ENCODE measurements at regions not wholly inside any gene's neighbourhood (a gene's known extent, or its start where the extent isn't known, plus 50 kb on each side); places are given as distances from the start of the nearest gene placed in this dataset.
"Not testable (repeated sequence)": the region's sequence is repeated elsewhere in the genome, so short reads cannot be mapped to it uniquely, and the experiment has no call there.

DNA sequence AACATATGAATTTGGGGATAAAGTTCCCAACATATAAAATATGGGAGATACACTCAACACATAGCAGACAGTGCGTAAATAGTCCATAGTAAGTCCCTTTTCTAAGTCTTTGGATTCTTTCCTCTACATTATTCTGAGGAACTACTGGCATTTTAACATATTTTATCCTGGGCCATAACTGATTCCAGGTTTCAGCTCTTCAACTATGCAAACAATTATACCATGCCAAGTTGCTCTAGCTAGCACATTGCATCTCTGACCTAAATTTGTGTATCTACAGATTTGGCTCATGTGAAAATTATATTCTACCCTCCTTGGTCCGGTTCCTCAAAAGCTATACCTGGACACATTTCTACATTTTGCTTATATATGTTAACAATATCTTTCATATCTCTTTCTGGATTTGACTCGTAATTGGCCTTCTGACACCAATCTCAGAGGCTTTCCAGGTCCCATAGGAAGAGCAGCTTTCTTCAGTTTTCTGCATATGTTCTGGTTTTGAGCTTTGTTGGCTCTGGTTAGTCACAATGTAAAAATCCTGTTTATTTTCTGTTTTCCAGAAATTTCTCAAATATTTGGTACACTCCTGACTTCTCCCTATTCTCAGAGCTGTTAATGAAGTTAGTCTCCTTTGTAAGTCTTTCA, 305.4 kb downstream of the BMP4 start:
- DNase-seq = no peak

DNA sequence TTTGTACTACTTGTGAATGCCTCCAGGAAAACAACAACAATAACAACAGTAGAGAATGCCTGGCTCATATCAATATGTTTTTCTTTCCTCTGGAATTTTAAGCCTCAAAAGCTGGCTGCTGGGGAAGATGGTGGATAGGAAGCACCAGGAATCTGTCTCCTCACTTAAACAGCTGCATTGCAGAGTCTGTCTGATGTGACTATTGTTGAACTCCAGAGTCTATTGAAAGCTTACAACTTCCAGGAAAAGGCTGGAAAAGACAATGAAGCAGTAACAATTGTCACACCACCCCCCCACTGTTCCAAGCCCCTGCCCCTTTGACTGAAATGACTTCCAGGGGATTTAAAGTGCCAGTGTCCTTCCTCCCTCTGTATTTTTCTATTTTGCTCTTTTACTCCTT, 309.7 kb downstream of the BMP4 start:
- no peak for DNase-seq

DNA sequence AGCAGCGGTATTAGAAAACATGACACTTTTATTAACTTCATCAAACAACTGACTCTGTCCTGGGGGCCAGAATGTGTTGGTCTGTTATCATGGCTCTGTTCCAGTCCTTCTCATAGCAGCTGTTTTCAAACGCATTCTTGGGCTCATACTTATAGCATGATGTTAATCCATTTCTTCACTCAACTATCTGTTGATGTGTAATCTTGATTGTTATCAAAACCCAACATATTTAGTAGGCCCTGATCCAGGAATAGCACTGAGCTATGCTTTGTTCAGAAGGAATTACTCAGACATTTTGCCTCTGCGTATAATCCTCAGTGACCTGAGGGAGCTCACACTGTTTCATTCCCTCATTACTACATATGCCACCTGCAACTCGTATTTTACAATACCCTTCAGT, 315.9 kb downstream of the BMP4 start:
- DNase-seq = no peak

DNA sequence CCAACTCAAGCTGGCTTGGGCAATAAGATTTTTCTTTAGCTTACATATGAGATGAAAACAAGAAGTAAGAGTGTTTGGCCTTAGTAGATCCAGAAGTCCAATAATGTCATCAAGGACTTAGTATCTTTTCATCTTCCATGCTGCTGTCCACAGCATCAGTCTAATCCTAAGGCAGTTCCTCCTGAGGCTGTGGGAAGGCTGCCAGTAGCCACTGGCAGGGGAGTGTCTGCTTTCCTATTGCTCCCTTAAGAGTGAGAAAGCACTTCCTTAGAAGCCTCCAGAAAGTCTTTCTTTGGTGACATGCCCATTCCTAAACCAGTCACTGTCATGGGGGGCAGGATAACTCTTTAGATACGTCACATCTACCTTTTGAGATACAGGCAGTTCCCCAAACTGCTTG, 317.7 kb downstream of the BMP4 start:
- no peak for DNase-seq

DNA sequence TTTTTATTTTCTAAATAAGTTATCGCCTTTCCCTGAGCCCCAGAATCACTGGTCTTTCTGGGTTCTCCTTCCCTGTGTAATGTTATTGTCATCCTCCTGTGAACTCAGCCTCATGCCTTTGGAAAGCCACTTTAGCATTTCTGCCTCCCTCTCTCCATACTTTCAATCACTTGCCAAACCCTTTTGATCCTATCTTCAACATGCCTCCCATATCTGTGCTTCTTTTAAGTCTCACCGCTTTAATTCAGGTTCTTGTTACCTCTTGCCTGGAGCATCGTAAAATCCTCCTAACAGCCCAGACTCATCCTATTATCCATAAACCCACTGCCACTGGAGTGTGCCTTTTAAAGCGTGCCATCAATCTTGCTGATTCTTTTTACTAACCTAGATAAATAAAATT, 321.8 kb downstream of the BMP4 start:
- no peak for DNase-seq

DNA sequence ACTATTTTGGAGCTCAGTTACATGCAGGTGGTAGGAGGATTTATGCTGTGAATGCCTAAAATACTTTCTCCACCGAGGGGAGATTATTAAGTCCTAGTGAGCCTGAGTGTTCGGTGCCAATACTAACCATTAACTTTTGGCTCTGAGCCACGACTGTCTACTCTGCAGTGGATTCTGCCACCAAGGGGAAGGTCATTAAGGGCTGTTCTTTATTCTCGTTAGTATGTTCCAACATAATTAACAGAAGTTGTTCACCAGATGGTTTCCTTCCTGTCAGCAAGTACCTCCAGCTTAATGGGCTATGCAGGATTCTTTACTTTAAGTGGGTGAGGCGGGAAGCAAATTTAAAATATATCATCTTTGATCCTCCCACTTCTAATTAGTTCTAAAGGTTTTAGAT, 326.3 kb downstream of the BMP4 start:
- no peak for DNase-seq

DNA sequence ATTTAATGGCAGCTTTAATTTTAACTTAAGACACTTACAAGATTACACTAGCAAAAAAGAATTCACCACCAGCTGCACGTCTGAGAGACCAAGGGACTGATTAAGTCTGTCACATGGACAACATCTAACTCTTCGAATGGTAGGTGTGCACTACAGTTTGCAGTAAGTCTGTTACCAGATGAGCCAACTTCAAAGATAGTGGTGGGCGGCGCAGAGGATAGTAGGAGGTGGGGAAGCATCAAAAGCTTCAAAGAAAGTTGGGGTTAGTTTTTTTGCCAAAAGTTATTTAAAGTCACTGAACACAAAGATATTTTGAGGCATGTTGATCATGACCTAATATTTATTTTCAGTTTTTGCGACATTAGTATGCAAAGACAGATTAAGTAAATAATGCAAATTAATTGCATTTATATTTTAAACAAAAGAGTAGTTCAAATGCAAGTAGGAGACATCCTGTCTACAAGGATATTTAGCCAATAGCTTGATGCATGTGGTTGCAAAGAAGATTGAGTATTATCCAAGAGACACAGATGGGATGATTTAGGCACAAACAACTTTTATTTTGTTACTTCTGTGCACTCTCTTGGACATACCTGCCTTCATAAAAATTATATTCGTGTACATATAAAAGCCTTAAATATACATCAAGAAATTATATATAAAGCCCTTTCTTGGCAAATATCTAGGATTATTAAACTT, 327.7 kb downstream of the BMP4 start:
- DNase-seq = no peak

DNA sequence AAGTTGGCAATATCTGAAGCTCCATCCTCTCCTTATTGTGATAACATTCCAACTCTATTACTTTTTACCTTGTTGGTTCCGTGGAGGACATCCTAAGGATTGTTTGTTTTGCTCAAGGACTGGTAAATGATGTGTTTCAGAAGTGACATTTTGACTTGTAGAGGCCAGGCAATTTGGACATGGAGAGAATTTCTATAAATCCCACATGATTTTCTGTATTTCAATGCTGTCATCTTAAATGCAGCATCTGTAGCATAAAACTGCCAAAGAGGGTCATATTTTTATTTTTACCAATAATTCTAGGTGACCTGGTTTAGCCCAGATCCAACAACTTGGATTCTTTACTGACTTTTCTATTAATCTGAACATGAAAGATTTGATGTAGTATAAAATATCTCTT, 328.4 kb downstream of the BMP4 start:
- DNase-seq = no peak

DNA sequence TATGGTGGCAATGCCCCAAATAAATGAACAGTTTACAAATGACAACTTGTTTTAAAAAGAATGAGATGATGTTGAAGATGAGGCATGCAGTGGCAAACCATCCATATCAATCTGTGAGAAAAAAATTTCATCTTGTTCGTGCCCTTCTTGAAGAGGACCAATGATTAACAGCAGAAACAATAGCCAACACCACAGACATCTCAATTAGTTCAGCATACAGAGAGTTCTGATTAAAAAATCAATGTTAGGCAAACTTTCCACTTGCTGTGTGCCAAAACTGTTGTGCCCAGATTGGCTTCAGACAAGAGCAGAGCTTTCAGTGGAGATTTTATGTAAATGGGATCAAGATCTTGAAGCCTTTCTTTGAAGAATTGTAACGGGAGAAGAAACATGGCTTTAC, 329.9 kb downstream of the BMP4 start:
- no peak for DNase-seq

DNA sequence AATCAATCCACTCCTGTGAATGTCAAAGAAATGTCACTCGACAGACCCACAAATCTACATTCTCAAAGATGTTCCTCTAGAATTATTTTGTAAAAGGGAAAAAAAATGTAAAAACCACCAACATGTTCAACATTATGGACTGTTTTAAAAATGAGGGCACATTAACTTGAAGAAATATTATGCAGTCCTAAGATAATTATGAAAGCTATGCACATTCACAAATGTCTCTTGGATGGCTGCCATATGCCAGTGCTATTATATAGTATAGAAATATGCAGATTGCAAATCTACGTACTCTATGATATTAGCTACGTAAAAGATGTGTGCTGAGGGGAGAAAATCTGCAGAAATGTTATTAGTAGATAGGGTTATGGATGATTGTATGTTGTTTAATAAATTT, 334.2 kb downstream of the BMP4 start:
- no peak for DNase-seq

DNA sequence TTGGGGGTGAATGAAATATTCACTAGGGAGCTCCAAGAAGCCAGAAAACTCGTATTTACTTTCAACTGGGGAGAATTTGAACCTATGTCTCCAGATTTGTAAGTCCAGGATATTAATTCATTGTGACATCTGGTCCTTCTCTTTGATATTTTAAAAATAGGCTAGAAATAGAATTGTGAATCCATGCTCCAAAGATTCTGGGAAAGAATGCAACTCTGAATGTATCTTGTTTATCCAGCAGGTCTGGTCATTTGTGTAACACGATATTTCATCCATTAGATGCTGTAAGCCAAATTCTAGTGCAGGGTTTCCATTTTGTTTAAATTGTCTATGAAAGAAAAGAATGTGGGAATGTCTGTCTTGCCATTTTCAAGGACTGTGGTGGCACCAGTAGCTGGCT, 334.7 kb downstream of the BMP4 start:
- no peak for DNase-seq

DNA sequence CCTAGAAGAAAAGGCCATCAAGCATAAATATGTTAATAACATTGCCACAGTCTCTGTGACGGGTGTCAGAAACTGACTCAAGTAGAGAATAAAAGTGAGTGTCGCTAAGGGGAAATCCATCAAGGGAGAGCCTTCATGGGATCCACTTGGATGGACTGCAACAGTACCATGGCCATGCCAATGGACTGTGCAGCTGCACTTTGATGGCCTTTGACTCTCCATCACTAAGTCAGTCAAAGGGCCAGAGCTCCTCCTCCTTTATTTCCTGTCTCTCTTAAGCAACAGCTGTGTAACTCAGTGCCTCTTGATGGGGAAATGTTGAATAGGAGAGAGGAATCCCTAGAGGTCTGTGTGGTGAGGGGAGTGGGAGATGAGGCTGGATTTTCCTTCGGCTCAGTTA, 335.2 kb downstream of the BMP4 start:
- no peak for DNase-seq

DNA sequence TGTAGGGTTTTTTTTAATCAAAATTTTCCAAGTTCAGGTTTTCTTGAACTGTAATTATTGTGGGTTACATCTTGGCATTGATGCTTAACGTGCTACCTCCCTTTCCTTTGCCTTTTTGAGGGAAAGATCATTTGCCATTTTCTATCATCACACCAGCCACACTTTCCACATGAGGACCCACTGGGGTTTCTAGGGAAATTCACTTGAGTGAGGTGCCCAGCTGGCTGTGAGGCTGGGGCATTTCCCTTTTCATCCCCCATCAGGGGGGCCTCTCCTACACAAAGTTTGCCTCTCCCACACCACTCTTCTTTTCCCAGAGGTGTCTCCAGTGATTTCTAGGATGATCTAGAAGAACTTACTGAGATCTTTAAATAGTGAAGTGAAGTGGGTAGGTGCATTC, 335.7 kb downstream of the BMP4 start:
- DNase-seq = no peak

DNA sequence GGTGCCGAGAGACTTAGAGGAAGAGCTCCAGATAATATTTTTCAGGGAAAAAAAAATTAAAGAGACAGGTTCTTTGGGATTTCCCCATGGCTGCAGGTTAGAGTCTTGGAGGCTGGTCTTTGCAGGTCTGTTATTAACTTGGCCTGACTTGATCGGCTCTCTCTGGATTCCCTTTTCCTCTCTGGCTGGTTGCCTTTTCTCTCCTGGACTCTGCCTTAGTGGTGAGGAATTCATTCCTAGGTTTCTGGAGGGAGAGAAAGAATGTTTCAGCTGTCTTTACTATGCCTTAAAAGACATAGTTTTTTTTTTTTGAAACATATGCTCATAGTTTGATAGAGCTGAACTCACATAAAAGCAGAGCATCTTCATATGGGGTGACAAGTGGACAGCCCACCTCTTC, 336.3 kb downstream of the BMP4 start:
- DNase-seq = no peak

DNA sequence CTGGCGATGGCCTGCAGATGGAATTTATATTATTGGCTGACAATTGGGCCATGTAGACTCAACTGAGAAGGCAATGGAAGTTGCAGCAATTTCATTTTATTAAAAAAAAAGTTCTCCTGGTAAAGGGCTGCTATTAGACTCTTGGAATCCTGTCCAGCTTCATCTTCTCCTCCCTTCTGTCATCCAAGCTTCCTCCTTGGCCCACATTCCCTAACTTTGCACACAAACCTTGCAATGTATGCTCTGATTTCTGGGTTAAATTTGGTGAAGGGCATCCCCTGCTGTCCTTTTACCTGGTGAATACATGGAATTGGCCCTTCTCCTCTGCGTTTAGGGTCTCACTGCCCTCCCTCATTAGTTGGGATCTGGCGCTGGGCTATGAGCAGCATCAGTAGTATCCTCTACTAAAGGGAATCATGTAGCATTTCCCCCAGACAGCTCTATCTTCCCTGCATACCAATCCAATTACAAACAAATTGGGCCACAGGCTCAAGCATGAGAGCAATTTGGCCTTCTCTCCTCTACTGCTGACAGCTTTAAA, 336.9 kb downstream of the BMP4 start:
- DNase-seq = no peak

DNA sequence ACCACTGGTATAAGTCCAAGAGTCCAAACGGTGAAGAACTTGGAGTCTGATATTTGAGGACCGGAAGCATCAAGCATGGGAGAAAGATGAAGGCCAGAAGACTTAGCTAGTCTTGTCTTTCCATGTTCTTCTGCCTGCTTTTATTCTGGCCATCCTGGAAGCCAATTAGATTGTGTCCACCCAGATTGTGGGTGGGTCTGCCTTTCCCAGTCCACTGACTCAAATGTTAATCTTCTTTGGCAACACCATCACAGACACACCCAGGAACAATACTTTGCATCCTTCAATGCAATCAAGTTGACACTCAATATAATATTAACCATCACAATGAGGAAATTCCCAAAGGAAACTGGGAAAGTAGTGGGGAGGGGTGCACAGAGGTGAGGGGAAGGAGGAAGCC, 340.1 kb downstream of the BMP4 start:
- not testable (repeated sequence) for DNase-seq

DNA sequence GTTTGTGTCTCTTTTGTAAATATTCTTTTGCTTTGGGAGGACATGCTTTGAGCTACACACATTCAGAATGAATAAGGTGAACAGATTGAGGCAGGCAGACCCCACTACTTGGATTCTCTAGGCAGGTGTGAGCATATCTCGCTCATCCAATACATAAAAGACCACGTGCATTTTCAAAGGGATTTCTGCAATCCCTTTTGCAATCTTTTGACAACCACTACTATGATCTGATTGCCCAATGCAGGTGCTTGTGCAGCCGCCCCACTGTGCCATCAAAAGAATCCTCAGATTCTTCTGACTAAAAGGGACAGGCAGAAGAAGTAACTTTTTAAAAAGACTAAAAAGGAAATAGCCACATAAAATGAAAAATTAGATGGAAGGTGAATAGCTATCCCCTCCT, 341.4 kb downstream of the BMP4 start:
- DNase-seq = no peak

DNA sequence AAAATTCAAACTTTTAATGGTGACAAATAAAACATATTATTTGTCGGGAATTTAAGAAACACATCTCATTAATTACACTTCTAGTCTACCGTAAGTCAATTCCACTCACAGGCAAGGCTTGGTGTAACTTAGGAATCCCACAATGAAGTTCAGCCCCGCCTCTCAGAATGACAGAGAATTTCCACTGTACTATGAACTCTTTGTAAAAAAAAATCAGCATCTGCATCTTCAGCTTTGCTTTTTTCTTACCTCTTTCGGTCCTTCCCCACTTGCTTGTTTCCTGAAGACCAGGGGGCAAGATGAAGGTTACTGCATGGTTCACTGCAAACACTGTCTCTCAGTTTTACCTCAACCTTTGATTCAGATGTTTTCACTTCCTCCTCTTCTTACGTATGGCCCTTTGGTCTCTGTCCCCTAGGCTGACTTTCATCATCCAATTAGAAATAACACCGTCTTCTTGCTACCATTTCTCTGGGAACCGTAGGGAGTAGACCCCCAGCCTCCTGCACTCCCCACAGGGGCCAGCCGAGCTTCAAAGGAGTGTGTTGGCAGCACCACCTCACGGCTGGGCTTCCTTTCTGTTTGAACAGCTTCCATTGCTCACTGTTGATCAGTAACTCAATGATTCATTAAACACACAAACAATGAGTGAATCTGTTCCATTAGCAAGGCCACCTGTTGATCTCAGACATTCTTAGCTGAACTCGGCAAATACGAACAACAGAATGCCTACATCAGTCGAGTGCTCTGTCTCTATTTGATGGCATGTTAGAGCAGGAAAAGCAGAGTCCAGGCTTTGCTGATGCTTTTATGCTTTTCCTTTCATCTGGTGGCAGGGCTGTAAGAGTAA, 343.0 kb downstream of the BMP4 start:
- no peak for DNase-seq

DNA sequence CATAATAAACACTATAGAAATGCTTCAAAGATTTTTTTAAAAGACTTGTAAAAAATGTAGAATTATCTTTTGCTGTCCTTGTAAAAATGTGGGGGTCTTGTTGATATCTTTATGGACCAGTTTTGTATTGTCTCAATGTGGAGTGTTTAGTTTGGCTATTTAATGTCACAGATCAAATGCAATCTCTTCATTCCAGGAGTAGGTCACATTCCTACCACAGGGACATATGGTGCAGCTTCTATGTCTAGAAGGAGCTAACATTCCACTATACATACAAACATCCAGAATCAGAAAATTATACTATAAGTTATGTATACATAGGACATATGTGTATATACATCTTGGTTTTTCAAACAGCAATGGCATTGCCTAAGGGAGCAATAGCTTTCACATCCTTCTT, 345.7 kb downstream of the BMP4 start:
- no peak for DNase-seq

DNA sequence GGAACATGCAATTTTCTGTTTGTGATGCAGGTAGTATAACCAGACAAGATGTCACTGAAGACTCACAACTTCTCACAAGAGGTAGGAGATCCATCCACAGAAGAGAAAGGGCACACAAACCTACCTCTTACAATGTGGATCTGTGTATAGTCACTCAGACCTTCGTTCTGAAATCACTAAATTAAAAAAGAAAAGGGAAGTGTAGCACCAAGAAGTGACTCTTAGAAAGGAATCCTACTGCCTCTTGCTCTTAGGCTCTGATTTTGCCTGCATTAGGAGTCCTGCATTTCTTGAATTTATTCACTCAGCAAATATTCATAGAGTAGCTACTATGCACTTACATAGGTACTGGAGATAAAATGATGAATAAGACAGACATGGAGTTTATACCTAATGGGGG, 347.6 kb downstream of the BMP4 start:
- no peak for DNase-seq

DNA sequence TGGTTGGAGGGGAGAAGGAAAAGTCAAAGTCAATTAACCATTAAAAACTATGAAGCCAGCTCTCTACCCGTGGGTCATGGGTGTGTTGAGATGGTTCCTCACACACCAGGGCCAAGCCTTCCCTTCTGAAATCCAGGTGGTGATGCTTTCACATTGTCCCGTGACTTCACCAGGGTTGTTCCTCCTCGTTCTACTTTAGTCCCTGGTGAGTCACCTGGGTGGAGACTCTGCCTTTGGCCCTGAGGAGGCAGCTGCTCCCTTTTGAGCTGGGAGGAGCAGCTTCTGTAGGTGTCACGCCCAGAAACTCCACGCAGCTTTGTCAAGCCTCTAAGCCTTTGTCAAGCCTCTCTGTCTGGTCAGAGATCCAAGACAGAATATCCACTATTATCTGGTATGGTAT, 348.3 kb downstream of the BMP4 start:
- DNase-seq = no peak

DNA sequence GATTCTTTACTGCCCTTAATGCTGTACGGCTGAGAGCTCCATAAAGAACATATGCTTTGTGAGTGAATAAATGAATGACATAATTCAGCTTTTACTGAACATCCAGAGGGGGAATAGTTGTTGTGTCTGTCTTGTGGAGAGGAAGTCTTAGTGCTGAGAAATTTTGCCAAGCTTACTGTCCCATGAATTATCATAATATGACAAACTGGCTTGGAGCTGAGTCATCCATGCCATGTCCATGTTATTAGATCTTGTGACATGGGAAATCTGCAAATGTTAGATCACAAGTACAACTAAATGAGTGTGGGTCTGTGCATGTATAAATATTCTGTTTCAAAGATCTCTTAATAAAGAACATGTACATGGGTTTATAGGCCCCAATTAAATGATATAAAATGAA, 350.4 kb downstream of the BMP4 start:
- DNase-seq = no peak

DNA sequence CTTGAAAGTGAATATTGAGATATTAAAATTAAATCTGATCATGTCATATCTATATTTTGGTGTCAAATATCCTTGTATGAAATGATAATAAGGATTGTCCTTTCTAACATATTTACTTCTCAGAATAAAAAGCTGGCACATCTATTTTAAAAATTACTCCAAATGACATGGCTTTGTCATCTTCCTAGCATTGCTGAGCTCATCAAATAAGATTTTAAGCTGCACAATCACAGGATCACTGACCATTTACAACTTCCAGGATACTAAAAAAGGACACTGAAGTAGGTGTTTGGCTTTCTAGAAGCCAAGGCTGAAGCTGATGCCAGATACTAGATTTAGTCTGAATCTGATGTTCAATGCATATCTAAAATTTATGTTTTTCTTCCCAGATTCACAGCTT, 351.1 kb downstream of the BMP4 start:
- no peak for DNase-seq

DNA sequence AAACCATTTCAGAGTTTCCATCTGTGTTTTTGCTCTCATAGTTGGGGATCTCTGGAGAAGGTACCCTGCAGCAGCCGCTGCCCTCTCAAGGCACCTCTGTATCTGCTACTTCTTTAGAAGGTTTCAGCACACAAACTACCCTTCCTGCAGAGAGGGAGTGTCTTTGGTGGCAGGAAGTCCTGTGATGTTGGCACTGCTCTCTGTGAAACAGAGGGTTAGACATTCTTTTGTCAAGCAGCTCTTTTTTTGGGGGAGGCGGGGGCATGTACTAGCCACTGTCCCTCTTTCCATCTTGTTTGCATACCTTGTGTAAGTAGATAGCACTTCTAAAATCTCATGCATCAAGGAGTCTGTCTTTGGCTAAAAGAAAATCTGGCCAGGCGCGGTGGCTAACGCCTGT, 352.6 kb downstream of the BMP4 start:
- no peak for DNase-seq
